ENCODE measurements at regions not wholly inside any gene's neighbourhood (a gene's known extent, or its start where the extent isn't known, plus 50 kb on each side); places are given as distances from the start of the nearest gene placed in this dataset.

GRCh38 chr2:6640621-6641015 is 225.1 kb downstream of the CMPK2 start:
- H2BK20ac ChIP-seq (ENCODE audit: low read length) = no peak overlapping the region
- no peaks in the 10 kb centered on the region for H4K20me1 ChIP-seq (replicated peaks in 1 of 2; ENCODE audit: control insufficient read depth in 1 of 2, insufficient read depth in 2 of 2, low read length in 2 of 2)
- H3K4me2 ChIP-seq (ENCODE audit: insufficient read depth in 1 of 2, low read depth in 2 of 2, low read length in 2 of 2) = peak overlapping the region; percentile 63
- no peaks in the 10 kb centered on the region for H3K27me3 ChIP-seq (replicated peaks in 1 of 4; ENCODE audit: control insufficient read depth in 3 of 4, extremely low read depth in 1 of 4, insufficient read depth in 3 of 4, low read length in 3 of 4)
- H3K4me3 ChIP-seq (ENCODE audit: extremely low read depth in 1 of 4, insufficient read depth in 2 of 4, low read depth in 3 of 4, low read length in 4 of 4) = peak overlapping the region in 2 of 4 experiments; percentile 9 to 50; a peak in 3 of 8 replicates
- no peak overlapping the region for H3K14ac ChIP-seq (ENCODE audit: insufficient read length)
- peak overlapping the region; percentile 60 for H3K27ac ChIP-seq (ENCODE audit: low read depth, low read length)
- 6% methylated on average over 1 of the region's 1 CpG; no CpG with 5 or more reads in 1 of the 2 experiments for WGBS, 2 experiments (ENCODE audit: extremely low coverage in 1 of 2, insufficient coverage in 1 of 2, insufficient read length in 1 of 2, insufficient replicate concordance in 2 of 2, low coverage in 1 of 2, low lambda C conversion rate in 2 of 2, missing lambda C conversion rate in 1 of 2)
- peak overlapping the region; percentile 82 for H2BK5ac ChIP-seq (ENCODE audit: low read depth, low read length)
- H2BK120ac ChIP-seq (replicated peaks; ENCODE audit: low read depth, low read length) = peak overlapping the region; percentile 68
- H3K79me1 ChIP-seq (ENCODE audit: low read depth, low read length) = no peaks in the 10 kb centered on the region
- H2BK15ac ChIP-seq (ENCODE audit: low read length) = no peak overlapping the region
- H3K4ac ChIP-seq (replicated peaks; ENCODE audit: insufficient read length, low read depth, low read length) = no peak overlapping the region
- no peak overlapping the region for H4K8ac ChIP-seq (ENCODE audit: extremely low read depth, insufficient read depth, low read length)
- H2AK5ac ChIP-seq (ENCODE audit: low read depth, low read length) = no peak overlapping the region
- H2BK12ac ChIP-seq (ENCODE audit: low read depth, low read length) = 0 out of 2 replicates have a peak overlapping the region, but pooled peaks have one; percentile 29
- H3K9ac ChIP-seq (replicated peaks in 1 of 4; ENCODE audit: extremely low read depth in 1 of 4, low read depth in 3 of 4, low read length in 3 of 4) = 0 out of 7 replicates have a peak overlapping the region, but pooled peaks of 1 of the 4 experiments have one; percentile 12
- DNase-seq (ENCODE audit: low read depth in 1 of 2, low spot score in 2 of 2) = no peak
- no peak overlapping the region for H3K23ac ChIP-seq (ENCODE audit: insufficient read length)
- H2AFZ ChIP-seq (ENCODE audit: low read length) = 0 out of 2 replicates have a peak overlapping the region, but pooled peaks have one; percentile 19
- H3K36me3 ChIP-seq (ENCODE audit: control insufficient read depth in 2 of 4, insufficient read depth in 4 of 4, low read length in 3 of 4) = no peaks in the 10 kb centered on the region
- no peak for FAIRE-seq
- POLR2A ChIA-PET (ENCODE audit: partially characterized antibody) = interaction anchor here (0.6 to 1.3 kb wide), 3 partner anchors 9 to 551 kb away, joined by 3 read pairs; no protein-coding TSS in a partner anchor
- H3K56ac ChIP-seq (replicated peaks; ENCODE audit: insufficient read length, low read depth, low read length) = peak overlapping the region; percentile 32
- CTCF ChIA-PET (ENCODE audit: partially characterized antibody) = interaction anchor here (0.7 to 1.9 kb wide), 3 partner anchors 23 to 279 kb away, joined by 3 to 6 read pairs (median 6); no protein-coding TSS in a partner anchor
- H3K23me2 ChIP-seq (ENCODE audit: low read depth, low read length) = no peaks in the 10 kb centered on the region
- H3K79me2 ChIP-seq (ENCODE audit: control insufficient read depth in 1 of 2, insufficient read depth in 2 of 2, low read length in 2 of 2) = no peaks in the 10 kb centered on the region
- H3K4me1 ChIP-seq (replicated peaks in 1 of 4; ENCODE audit: control insufficient read depth in 3 of 4, insufficient read depth in 4 of 4, low read length in 3 of 4) = peaks cover 3 to 19% (median 8%) of the 10 kb centered on the region in 4 experiments; a peak in 4 of 7 replicates
- peak overlapping the region; percentile 91 for H3K18ac ChIP-seq (ENCODE audit: extremely low read depth, low read length)
- peak overlapping the region; percentile 91 for H4K91ac ChIP-seq (replicated peaks; ENCODE audit: insufficient read length, low read length)
- peak overlapping the region; percentile 68 for H4K5ac ChIP-seq (ENCODE audit: insufficient read length, low read depth, low read length)
- no peaks in the 10 kb centered on the region for H3K9me3 ChIP-seq (ENCODE audit: insufficient read depth in 2 of 2, low read depth in 1 of 2, low read length in 1 of 2)
- no peak for TF ChIP-seq EP300 (IDR thresholded peaks at IDR 0.05; ENCODE audit: borderline replicate concordance in 1 of 2, low read depth in 2 of 2, low read length in 2 of 2)

Measured in H1 (cell line).